HG02759 (cell line): ENCODE measurements at regions not wholly inside any gene's neighbourhood (a gene's known extent, or its start where the extent isn't known, plus 50 kb on each side); places are given as distances from the start of the nearest gene placed in this dataset.

ENCODE experiments used
- ATAC-seq: cut with Tn5 transposase; IDR thresholded peaks from one replicate; pipeline ENCODE4 v1.9.1; 2021; ENCODE audit warnings: mild to moderate bottlenecking, moderate library complexity; ENCODE audit not compliant: unreplicated experiment

DNA sequence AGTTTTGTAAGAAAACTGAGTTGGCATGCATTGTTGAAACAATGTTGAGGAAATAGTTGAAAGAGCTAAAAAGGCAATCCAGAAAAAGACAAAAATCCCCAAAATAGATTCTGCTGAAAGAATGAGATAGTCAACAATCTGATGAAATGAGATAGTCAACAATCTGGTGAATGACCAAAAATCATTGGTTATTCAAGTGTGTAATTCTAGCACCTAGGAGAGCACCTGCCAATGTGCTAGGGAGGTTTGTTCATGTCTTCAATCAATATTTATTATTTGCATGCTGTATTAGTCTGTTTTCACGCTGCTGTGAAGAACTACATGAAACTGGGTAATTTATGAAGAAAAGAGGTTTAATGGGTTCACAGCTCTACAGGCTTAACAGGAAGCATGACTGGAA is 307.1 kb upstream of the HSF2 start:
- ATAC-seq = no peak

DNA sequence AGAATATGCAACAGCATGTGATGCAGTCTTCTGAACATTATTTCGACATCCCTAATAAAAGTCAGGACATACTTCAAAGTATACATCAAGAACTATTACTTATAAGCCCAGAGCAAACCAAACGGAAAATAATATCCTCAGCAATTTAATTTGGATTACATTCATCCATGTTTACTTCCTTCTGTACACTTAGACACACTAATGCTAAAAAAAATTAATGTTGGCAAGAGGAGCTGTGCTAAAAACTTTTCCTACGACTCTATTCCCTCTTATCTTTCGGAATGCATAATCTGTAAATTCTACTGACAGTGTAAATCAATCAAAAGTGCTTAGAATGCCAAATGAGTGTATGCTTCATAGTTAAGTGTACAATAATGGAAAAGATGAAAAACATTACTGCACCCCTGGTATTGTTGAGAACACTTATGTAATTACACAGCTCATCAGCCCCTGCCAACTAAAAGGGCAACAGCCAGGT is 301.2 kb upstream of the HSF2 start:
- no peak for ATAC-seq

DNA sequence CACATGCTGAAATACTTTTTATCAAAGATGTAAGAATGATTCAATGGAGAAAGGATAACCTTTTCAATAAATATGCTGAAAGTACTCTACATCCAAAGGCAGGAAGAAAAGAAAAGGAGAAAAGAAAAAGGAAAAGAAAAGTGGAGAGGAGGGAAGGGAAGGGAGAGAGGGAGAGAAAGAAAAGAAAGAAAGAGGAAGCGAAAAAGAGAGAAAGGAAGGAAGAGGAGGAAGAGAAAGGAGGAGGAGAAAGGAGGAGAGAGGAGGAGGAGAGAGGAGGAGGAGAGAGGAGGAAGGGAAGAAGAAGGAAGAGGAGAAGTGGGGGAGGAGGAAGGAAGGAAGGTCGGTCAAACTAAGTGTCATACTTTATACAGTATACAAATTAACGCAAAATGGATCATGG is 297.4 kb upstream of the HSF2 start:
- ATAC-seq = no peak

DNA sequence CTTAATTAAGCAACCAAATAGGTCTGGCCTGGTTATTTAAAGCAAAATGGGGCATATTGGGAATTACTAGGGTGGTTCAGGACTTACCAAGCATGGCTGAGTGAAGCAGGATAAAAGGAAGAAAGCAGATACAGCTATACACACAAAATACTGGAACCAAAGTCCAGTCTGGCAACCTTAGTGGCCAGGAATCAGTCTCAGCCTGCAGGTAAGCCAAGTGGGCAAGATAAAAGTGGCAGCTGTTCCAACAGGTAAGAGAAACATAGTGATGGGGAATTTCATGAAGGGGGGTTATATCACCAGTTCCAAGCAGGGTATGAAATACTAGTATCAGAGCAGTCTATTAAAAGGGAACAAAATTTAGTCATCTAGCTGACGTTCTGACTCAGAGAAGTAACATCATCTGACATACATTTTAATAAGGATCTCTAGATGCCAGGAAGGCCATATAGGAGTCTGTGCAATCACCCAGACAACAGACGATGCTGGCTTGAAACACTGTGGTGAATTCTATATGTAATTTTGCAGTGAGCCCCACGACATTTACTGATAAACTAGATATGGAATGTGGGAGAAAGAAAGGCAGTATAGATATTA is 292.1 kb upstream of the HSF2 start:
- ATAC-seq = no peak

DNA sequence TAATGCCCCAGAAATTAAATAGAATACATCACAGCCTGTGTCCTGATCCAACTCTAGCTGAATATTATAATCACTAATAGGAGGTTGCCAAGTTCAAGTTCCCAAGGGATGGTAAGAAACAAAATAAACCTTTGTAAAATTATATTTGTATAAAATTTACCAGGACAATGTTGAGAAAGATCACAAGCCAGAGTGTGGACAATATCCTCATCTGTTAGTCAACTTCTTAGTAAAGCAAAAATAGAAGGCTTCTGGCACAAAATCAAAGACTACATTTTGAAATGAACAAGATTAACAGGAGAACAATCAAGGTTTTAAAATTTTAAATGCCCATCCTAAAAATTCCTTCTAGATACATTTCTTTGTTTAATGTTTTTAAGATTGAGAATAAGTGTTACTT is 290.4 kb upstream of the HSF2 start:
- no peak for ATAC-seq

DNA sequence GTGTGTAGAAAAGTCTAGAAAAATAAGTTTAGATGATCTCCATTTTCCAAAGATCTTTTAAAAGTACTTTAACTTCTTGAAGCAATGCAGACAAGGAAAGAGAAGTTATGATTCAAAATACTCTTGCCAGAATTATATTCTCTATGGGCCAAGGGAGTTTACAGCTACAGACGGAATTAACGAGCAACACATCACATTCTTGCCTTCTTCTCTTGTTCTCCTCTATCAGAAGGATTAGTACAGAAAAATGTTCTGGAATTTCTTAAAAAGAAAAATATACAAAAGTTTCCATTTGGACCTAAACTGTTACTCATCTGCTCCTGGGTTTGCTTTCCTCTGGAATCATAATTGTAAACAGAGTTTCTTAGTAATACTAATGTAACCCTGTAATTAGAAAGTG is 284.7 kb upstream of the HSF2 start:
- ATAC-seq = no peak

DNA sequence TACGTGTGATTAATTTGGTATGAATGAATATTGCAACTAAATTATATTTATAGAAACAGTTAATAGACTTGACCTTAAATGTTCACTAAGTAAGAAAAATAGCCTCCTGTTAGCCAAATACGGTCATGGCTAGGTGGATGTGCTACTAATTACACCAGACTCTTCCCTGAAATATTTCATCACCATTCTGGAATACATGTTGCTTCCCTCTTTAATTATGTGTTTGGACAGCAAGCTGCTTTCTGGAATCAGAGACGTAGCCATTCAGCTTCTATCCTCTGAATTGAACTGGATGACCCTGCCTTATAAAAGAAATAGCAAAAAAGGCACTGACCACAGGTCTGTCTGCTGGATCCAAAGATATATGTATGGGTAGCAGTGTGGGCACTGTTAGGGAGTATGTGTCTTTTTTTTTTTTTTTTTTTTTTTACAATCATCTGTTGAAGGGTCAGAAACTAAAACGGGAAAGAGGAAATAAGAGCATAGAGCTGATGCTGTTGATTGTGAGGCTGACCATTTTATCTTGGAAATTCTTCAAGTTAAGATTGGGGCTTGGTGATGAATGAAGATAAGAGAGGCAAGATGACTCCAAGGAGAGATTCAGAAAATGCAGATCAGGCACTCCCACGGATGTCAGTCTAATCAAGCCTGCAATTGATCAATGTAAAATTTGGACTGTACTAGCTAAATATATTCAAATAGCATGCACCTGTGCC is 283.2 kb upstream of the HSF2 start:
- no peak for ATAC-seq

DNA sequence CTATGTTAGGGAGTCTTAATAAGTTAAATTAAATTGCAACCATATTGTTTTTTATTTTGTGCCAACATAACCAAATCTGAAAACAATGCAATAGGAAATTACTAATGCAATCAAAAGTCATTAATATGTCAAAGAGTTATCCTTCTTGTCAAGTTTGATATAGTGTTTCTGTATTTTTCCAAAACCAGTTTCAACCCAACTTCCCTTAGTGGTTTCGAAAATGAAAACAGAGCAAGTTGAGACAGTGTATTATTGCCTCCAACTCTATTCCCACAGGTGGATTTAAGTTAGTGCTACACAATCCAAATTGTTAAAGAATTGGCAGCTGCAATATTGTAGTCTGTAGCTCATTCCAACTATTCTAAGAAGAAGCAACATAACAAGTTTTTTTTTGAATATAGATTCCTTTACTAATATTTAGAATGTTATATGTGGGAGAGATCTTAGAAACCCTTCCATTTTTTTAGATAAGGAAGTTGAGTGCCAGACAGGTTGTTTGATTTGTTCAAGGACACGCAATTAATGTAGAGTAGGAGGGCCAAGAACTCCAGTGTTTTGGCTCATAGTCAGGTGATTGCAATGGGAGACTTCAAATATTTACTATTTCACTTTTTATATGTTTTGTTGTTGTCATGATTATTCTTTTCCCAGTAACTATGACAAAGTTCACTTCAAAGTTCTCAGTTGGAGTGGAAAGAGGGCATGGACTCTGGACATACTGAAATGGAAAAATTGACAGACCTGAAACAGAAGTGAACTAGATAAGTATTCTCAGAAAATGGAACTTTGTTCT is 282.4 kb upstream of the HSF2 start:
- no peak for ATAC-seq

DNA sequence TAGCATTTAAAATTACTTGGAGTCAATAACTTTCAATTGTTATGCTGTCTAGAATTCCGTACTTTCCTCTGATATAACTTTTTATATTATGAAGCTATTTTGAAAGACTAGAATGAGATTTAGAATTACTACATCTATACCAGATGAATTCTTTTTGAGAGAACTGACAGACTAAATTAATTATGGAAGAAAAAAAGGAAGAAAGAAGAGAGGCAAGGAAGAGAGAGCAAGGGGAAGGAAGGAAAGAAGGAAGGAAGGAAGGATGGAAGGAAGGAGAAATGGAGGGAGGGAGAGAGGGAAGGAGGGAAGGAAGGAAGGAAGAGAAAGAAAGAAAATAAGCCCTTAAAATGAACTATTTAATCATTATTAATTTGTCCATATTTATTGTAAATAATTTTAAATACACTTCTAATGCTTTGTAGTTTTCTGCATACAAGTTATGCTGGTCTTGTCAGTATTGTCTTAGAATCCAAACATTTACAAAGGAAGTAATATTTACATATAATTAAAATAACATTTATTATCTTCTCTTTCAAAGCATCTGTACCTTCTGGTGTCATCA is 280.4 kb upstream of the HSF2 start:
- ATAC-seq = no peak

DNA sequence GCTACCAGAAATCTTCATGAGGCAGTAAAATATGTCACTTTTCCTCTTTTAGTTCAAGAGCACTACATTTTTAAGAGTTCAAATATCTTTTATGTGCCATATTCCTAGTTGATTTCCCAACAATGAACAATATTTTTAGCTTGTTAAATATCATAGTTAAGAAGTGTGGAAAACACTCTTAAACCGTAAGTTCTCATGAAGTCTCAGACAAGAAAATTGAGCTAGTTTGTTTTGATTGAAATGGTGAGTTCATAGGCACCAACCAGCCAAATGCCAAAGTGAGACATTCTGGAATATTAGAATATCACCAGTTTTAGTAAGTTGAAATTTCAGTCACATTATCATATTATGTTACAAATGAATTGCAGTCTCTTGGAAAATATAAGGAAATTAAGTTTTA is 277.2 kb upstream of the HSF2 start:
- no peak for ATAC-seq

DNA sequence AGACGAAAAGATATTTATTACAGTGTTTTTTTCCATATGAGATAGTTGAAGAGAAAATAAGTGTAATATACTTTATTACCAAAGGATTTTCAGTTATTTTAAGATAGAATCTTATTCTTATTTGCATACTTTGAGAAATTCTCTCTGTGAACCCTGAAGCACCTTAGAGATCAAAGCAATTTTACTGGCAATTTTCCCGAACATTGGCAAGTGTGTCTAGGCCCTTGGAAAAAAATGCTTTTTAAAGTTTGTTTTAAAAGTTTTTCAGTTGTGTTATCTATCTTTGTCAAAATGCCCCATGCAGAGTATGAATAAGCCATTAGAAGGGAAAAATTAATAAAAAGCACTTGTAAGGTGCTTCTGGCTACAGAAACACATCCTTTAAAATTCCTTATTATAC is 276.8 kb upstream of the HSF2 start:
- no peak for ATAC-seq

DNA sequence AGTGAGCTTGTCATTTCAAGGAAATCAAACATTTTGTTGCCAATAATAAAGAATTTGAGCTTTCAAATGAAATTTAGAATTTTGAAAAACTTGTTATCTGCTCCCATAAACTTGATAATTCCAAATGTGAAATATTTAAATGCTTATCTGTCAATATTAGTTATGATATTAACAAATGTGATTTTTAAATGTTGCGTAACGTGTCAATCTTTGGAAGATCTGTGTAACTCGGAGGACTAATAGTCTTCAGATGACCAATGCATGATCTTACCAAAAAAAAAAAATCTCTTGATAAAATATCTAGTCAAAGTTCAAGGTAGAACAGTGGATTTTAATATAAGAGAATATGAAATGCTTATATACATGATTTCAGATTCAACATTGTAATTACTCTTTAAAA is 274.5 kb upstream of the HSF2 start:
- ATAC-seq = no peak

DNA sequence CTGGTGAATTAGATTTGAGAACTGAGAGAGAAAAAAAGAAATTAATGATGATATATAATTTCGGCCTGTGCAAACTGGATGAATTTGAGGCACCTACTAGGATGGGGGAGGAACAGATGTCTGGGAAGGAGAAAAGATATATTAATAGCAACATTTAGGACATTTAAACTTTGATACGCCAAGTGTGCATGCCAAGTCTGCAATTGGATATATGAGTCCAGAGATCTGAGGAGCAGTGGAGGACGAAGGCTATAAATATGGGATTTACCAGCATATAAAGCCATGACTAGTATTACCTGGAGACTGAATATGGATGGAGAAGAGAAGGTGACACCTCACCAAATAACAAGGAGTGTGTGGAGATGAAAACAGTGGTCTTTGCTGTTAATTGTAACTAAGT is 272.6 kb upstream of the HSF2 start:
- no peak for ATAC-seq

DNA sequence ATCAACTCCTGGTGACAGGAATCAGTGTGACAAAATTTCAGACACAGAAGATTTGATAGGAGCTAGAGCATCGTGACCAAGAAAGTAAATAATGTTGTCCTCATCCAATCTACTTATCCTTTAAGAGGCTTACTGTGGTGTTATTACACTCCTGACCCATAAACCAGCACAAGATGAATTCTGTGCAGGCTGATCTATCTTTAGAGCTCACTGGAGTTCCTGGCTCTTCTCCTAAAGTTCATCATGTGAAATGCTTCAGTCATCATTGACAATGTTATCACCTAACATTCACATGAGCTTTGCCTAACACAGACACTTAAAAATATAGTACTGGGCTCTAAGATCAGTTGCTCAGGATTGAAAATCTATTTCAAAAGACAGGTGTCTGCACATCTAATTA is 271.0 kb upstream of the HSF2 start:
- no peak for ATAC-seq

DNA sequence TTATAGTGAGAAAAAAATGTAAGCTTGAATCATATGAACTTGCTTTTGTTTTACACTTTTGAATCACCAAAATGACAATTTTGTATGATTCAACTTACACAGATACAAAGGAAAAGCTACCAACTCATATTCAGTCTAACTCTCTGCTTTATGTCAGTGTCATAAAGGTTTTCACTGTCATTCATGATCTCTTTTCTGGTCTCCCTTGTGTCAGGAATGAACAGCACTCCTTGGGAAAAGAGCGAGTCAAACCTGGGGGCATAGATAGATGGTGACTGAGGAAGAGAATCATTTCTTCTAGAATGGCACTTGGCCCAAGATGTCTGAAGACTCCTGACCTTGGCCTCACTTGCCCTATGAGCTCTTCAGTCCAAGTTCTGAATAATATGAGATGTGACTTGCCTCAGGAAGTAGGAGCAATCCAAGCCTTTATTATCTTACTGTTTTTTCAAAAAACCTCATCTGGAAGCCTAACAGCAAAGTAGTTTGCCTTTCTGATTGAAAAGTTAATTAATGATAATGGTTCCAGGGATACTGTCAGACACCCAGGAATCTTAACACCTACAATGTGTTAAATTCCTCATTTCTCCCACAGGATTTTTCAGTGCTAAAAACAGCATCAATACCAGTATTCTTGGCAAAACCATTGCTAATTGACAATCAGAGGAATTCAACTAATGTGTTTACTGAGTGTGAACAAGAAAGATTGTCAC is 270.0 kb upstream of the HSF2 start:
- ATAC-seq = no peak

DNA sequence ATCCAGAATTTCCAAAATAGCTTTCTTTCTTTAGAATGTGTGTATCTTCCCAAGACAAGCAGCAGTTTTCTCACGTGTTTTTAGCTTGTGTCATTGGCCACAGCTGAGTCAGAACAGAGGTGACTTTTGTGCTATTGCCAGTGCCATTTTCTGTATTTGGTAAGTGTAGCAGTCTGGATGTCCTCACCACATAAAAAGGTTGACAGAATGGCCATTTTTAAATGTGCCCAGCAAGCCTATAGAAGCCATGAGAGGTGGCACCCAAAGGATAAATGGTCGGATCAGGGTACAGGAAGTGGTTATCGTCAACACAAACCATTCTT is 269.5 kb upstream of the HSF2 start:
- no peak for ATAC-seq

DNA sequence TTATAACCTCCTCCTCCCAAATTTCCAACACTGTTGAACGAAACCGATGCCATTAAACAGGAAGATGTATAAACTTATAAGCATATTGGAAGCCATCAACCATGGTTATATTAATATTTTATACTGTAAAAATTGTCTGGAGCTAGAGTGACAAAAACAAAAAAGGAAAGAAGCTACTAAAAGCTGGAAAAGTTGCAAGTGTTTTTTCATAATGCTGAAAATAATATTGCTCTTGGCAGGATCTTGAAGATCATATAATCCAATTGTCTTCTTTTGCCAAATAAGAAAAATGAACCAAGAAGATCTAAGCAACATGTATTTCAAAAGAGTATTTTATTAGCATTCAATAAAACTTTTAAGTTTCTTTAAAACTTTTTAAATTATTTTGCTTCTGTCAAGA is 268.9 kb upstream of the HSF2 start:
- ATAC-seq = no peak

DNA sequence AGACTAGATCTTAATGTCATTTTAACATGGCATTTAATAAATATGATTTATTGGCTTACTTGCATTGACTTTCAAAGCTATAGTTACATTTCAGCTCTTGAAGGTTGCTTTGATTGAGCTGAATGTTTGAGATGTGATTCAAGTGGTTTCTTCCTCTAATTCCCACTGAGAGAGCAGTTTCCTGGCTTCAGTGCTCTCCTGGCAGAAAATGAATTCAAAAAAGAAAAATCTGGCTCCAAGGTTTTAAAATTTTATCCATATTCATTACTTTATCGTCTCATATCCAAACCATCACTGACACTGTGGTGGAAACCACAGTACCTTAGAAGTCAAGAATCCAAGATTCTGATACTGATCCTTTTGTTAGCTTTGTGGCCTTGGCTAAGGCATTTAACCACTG is 263.1 kb upstream of the HSF2 start:
- ATAC-seq = no peak

DNA sequence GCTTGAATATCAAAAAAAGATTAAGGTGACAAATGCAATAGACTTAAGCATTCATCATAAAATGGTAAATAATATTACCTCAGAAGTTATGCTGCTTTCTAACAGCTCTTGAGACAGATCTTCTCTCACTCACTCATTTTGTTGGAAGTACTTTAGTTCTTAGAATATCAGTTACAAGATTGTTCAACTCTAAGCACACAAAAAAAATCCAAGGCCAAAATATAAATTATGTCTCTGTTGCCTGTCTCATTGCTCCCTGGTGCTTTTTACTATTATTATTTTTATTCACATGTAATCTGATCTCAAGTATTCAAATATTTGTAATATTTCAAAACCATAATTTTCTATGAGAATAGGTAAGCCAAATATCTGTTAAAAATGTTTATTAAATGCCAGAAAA is 259.4 kb upstream of the HSF2 start:
- ATAC-seq = no peak

DNA sequence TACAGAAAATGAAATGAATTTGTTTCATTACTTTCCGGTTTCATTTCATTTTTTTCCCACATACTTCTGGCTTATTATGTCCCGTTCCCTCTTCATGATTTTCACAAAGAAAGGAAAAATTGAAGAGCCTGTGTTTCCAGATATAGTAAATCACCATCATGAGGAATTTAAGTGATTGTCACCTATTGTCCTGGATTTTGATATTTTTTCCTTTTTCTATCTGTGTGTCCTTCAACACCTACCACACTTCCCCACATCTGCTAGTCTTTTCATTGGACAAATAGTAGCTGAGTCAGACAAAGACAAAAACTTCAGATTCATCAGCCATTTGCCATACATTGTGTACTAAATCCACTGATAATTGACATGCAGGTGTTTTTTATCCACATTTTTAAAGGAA is 258.2 kb upstream of the HSF2 start:
- no peak for ATAC-seq

DNA sequence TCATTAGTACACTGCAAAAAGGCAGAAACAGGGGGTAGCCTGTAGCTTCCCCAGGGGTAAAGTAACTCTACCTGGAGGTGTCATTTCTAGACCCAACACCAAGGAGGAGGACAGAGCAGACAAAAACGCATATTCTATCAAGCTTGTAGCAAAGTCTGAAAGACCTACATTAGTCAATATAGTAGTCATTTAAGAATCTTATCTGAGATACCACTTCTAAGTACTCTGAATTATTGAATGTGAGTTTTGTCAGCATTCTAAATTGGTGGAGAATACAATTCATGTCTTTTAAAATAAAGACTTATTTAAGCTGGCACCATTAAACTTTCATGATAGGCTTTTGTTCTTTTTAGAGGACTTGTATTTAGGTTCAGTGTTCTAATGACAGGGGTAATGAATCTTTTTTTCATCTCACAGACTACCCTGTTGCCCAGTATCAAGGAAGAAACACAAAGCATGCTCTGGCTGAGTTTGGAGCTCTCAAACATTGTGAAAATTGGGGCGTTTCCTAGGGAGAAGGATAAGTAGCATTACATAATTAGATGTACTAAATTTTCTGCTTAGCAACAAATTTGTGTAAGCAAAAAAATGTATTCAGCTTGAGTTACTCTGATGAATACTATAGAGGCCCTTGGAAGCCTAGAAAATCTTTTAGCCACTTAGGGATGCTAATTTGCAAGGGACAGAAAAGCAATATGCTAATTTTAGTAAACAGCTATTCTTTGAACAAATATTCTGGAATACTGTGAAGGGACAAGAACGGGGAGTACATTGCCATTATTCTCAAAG is 255.4 kb upstream of the HSF2 start:
- ATAC-seq = no peak
